Gastroesophageal sphincter (tissue), 3 donors: ENCODE measurements at regions not wholly inside any gene's neighbourhood (a gene's known extent, or its start where the extent isn't known, plus 50 kb on each side); places are given as distances from the start of the nearest gene placed in this dataset.

Source experiments
- CTCF ChIP-seq, 4 experiments: fragments of 200-600 bp in 2 of 4; fragments of 450-650 bp in 2 of 4; sonication (generic) in 1 of 4; IDR thresholded peaks; one replicate each; pipeline ENCODE4 v1.5.1; 2017 to 2019; ENCODE audit warnings: antibody characterized with exemption in 4 of 4, mild to moderate bottlenecking in 2 of 4, moderate library complexity in 2 of 4
- EP300 ChIP-seq: sonication (generic); formaldehyde crosslinking; IDR thresholded peaks from one replicate; pipeline ENCODE4 v1.6.1; 2017; ENCODE audit warnings: antibody characterized with exemption, mild to moderate bottlenecking
- POLR2A ChIP-seq, 2 donors: fragments of 450-650 bp; IDR thresholded peaks; one replicate each; pipeline ENCODE4 v1.6.1; 2017; ENCODE audit warnings: antibody characterized with exemption in 2 of 2, mild to moderate bottlenecking in 2 of 2, moderate library complexity in 1 of 2

- TF ChIP-seq CTCF (IDR thresholded peaks at IDR 0.05) (no peak), POLR2A (IDR thresholded peaks at IDR 0.05) (no peak), EP300 (no peak)
Measured at GRCh38 chrX:85503258-85504158, 124.0 kb upstream of the POF1B start.
